Ectodermal cell (in vitro differentiated cells): ENCODE measurements at regions not wholly inside any gene's neighbourhood (a gene's known extent, or its start where the extent isn't known, plus 50 kb on each side); places are given as distances from the start of the nearest gene placed in this dataset.
"Not testable (repeated sequence)": the region's sequence is repeated elsewhere in the genome, so short reads cannot be mapped to it uniquely, and the experiment has no call there.

Source experiments
- H3K27ac ChIP-seq: 2 replicates; pipeline ENCODE4 v1.7.0; 2013; ENCODE audit warnings: mild to moderate bottlenecking, low read depth, low read length; ENCODE audit not compliant: insufficient read depth, poor library complexity, severe bottlenecking
- H3K27me3 ChIP-seq: 2 replicates; pipeline ENCODE4 v1.7.0; 2013; ENCODE audit warnings: mild to moderate bottlenecking, low read length; ENCODE audit not compliant: insufficient read depth, control insufficient read depth, poor library complexity, severe bottlenecking
- H3K36me3 ChIP-seq: one replicate; pipeline ENCODE4 v1.7.0; 2013; ENCODE audit warnings: low read length; ENCODE audit not compliant: control insufficient read depth, insufficient read depth
- H3K4me1 ChIP-seq: one replicate; pipeline ENCODE4 v1.7.0; 2013; ENCODE audit warnings: low read length; ENCODE audit not compliant: control insufficient read depth, insufficient read depth
- H3K4me3 ChIP-seq: 2 replicates; pipeline ENCODE4 v1.7.0; 2013; ENCODE audit warnings: low read depth, low read length, control low read depth; ENCODE audit not compliant: insufficient read depth
- H3K9me3 ChIP-seq: 2 replicates; pipeline ENCODE4 v1.7.0; 2013; ENCODE audit warnings: mild to moderate bottlenecking, low read length, moderate library complexity; ENCODE audit not compliant: control insufficient read depth
- WGBS, 2 experiments: methylation state at CpG; one replicate each; pipeline ENCODE4 v1.1.7; 2013; ENCODE audit warnings: missing lambda C conversion rate in 2 of 2; 5-methylcytosine and 5-hydroxymethylcytosine counted together

- H3K4me3 ChIP-seq = no peak overlapping the region
- H3K4me1 ChIP-seq = no peaks in the 10 kb centered on the region
- H3K27me3 ChIP-seq = no peaks in the 10 kb centered on the region
- H3K27ac ChIP-seq = no peak overlapping the region
- H3K9me3 ChIP-seq = no peaks in the 10 kb centered on the region
- H3K36me3 ChIP-seq = no peaks in the 10 kb centered on the region
These were observed 394.4 kb upstream of the ADGRB3 start for GRCh38 chr6:68240726-68241125.

- WGBS, 2 experiments = 92% methylated on average over 2 of the region's 2 CpGs; no CpG with 5 or more reads in 1 of the 2 experiments
- Histone ChIP-seq H3K9me3 (no peaks in the 10 kb centered on the region), H3K4me1 (no peaks in the 10 kb centered on the region), H3K27me3 (no peaks in the 10 kb centered on the region), H3K27ac (no peak overlapping the region), H3K4me3 (no peak overlapping the region), H3K36me3 (no peaks in the 10 kb centered on the region)
These were observed 396.0 kb upstream of the ADGRB3 start for GRCh38 chr6:68239034-68239433.

DNA sequence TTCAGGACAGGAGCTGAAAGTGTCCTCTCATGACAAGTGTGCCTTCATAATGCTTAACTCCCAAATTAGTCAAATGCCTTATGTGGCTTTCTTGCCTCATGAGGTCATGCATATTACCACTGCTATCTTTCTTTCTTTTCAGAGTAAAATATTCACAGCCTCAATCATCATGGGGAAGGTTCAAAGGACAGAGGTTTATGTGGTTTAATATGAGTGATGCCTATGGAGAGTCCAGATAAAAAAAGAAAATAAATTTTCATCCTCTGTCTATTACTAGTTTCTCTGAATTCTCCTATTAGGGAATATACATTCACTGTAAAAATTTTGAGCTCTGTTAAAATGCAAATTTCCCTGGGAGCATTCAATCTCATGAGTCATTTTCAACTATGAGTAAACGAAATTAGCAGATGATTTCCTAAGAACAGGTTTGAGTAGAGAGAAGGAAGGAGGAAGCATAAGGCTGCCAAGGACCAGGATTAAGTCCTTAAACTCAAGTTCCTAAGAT is 396.9 kb upstream of the ADGRB3 start:
- H3K4me3 ChIP-seq = no peak overlapping the region
- H3K9me3 ChIP-seq = no peaks in the 10 kb centered on the region
- no peak overlapping the region for H3K27ac ChIP-seq
- H3K36me3 ChIP-seq = no peaks in the 10 kb centered on the region
- WGBS, 2 experiments = 83 to 100% methylated on average over 1 of the region's 1 CpG
- H3K4me1 ChIP-seq = no peaks in the 10 kb centered on the region
- H3K27me3 ChIP-seq = no peaks in the 10 kb centered on the region

DNA sequence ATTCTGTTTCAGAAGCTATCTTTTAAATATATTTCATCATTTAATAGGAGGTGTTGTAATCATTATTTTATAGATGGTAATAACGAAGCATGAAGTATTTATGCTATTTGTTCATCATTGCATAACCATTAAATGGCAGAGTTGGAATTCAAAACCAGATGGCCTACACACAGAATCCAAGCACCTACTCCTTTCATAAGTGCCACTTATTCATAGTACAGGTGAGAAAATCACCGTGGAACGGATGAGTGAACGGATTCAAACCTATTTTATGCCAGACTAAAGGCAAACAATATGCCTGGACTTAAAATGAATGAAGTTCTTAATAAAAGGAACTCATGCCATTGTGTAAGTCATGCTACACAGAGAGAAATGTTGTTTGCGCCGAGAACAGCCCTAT is 397.9 kb upstream of the ADGRB3 start:
- H3K4me1 ChIP-seq = no peaks in the 10 kb centered on the region
- no peaks in the 10 kb centered on the region for H3K9me3 ChIP-seq
- H3K4me3 ChIP-seq = no peak overlapping the region
- H3K27me3 ChIP-seq = no peaks in the 10 kb centered on the region
- H3K27ac ChIP-seq = no peak overlapping the region
- no peaks in the 10 kb centered on the region for H3K36me3 ChIP-seq
- 85 to 86% methylated on average over 5 of the region's 6 CpGs for WGBS, 2 experiments

- no peaks in the 10 kb centered on the region for H3K4me1 ChIP-seq
- 68 to 88% methylated on average over 1 of the region's 1 CpG for WGBS, 2 experiments
- H3K27me3 ChIP-seq = no peaks in the 10 kb centered on the region
- H3K36me3 ChIP-seq = no peaks in the 10 kb centered on the region
- H3K27ac ChIP-seq = no peak overlapping the region
- H3K4me3 ChIP-seq = no peak overlapping the region
- no peaks in the 10 kb centered on the region for H3K9me3 ChIP-seq
These were observed 399.7 kb upstream of the ADGRB3 start for GRCh38 chr6:68235326-68235784.

DNA sequence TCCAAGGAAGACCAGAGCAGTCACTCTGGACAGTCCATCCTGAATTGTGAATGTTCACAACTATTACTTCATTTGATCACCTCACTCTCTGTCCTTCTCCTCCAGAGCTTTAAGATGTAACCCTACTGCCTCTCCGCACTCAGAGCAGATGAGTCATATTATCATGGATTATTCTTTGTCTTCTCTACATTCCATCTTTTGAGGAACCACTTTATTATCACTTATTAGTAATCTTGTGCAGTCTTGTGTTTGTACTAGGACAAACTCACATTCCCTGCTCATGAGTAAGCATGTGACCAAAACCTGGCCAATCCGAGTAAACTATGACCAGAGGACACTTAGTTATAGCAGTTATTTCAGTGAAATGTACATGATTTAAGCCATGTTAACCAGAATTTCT is 401.5 kb upstream of the ADGRB3 start:
- H3K36me3 ChIP-seq = no peaks in the 10 kb centered on the region
- H3K4me1 ChIP-seq = no peaks in the 10 kb centered on the region
- WGBS, 2 experiments = 92 to 100% methylated on average over 1 to 2 of the region's 2 CpGs
- no peak overlapping the region for H3K4me3 ChIP-seq
- H3K27me3 ChIP-seq = no peaks in the 10 kb centered on the region
- H3K27ac ChIP-seq = no peak overlapping the region
- H3K9me3 ChIP-seq = no peaks in the 10 kb centered on the region

DNA sequence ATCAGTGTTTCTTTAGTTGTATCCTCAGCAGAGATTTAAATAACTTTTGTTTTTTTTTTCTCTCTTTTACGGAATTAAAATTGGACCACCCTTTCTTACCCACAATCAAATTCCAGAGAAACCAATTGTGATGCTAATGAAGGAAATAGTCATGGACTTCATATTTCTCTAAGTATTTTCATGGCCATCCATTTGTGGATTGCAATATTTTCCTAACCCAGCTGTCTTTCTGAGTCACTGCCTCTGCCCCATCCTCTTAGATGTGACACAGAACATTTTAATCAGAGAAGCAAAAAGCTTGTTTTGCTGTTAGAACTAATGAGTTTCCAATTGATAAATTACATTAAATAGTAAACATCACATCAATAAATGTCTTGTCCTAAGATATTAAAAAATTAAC is 405.5 kb upstream of the ADGRB3 start:
- Histone ChIP-seq H3K9me3 (no peaks in the 10 kb centered on the region), H3K4me1 (no peaks in the 10 kb centered on the region), H3K36me3 (no peaks in the 10 kb centered on the region), H3K27ac (no peak overlapping the region), H3K27me3 (no peaks in the 10 kb centered on the region), H3K4me3 (no peak overlapping the region)
- WGBS, 2 experiments = 83% methylated on average over 1 of the region's 1 CpG; no CpG with 5 or more reads in 1 of the 2 experiments

DNA sequence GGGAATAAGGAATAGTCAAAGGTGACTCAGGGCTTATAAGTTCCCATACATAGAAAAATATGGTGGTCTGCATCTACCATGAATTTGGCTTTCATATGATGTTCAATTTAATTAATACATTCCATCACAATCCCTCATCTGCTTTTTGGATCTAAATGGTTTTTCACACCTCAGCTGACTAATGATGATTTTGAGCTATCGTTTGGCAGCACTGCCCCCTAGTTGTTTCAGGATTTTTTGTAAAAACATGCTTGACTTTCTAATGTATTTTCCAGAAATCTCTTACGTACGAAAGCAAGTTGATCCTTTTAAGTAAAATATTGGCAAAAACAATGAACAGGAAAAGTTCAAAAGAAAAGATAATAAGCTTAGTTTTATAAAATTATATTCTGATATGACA is 408.6 kb upstream of the ADGRB3 start:
- H3K36me3 ChIP-seq = no peaks in the 10 kb centered on the region
- H3K27me3 ChIP-seq = no peaks in the 10 kb centered on the region
- WGBS, 2 experiments = 28 to 72% methylated on average over 1 to 3 of the region's 3 CpGs
- H3K4me3 ChIP-seq = no peak overlapping the region
- H3K4me1 ChIP-seq = no peaks in the 10 kb centered on the region
- no peaks in the 10 kb centered on the region for H3K9me3 ChIP-seq
- no peak overlapping the region for H3K27ac ChIP-seq

DNA sequence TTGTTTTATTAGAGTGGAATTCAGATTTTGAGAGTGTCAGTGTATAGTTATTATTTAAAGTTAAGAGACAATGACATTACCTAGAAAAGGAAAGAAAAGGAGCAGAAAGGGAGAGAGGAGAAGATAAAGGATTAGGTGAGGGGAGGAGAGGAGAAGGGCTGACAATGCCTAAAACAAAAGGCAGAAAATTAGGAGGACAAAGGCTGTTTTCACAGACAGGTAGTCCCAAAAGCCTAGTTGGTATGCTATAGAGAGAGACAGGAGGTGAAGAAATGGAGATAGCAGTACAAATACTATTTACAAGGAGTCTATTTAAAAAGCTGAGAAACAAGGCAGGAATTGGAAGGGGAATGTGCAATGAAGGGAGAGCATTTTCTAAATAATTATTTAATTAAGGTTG is 409.4 kb upstream of the ADGRB3 start:
- H3K36me3 ChIP-seq = no peaks in the 10 kb centered on the region
- no peak overlapping the region for H3K4me3 ChIP-seq
- H3K27me3 ChIP-seq = no peaks in the 10 kb centered on the region
- H3K27ac ChIP-seq = no peak overlapping the region
- H3K9me3 ChIP-seq = no peaks in the 10 kb centered on the region
- no peaks in the 10 kb centered on the region for H3K4me1 ChIP-seq

- H3K4me1 ChIP-seq = no peaks in the 10 kb centered on the region
- WGBS, 2 experiments = 94% methylated on average over 2 of the region's 2 CpGs; no CpG with 5 or more reads in 1 of the 2 experiments
- H3K27ac ChIP-seq = no peak overlapping the region
- no peak overlapping the region for H3K4me3 ChIP-seq
- no peaks in the 10 kb centered on the region for H3K36me3 ChIP-seq
- H3K9me3 ChIP-seq = no peaks in the 10 kb centered on the region
- no peaks in the 10 kb centered on the region for H3K27me3 ChIP-seq
These were observed 423.8 kb upstream of the ADGRB3 start for GRCh38 chr6:68211242-68211795.

- H3K4me1 ChIP-seq, H3K27ac ChIP-seq, H3K27me3 ChIP-seq, H3K36me3 ChIP-seq, H3K4me3 ChIP-seq, H3K9me3 ChIP-seq: not testable (repeated sequence)
These were observed 427.5 kb upstream of the ADGRB3 start for GRCh38 chr6:68207612-68208011.
